ENCODE measurements at regions not wholly inside any gene's neighbourhood (a gene's known extent, or its start where the extent isn't known, plus 50 kb on each side); places are given as distances from the start of the nearest gene placed in this dataset.

DNA sequence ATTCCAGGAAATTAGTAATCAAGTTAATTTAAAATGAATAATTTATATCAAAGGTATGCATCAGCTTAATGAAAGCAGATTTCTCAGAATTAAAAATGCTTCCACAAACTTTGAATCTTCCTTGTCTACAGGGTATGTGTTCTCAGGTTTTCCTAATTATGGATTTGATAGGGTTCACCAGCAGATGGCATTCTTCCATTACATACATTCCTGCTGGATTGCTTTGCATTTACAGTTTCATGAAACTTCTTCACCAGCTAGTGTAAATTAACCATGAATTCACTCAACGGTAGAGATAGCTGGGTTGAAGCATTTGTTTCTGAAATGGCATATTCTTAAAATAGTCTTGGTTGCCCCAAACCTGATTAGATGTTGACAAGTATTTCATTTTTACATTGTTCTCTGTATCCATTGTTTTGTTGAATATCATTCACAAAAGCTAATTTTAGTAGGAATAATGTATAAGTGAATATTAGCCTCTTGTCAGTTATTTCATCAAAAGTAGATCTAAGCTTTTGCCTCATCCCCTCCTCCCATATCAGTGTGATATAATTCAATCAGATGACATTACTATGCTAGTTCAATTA lies 68.7 kb upstream of the WDR41 start:
- no peak for TF ChIP-seq POLR2AphosphoS5 (IDR thresholded peaks at IDR 0.05)
- TF ChIP-seq, protein P1, sequence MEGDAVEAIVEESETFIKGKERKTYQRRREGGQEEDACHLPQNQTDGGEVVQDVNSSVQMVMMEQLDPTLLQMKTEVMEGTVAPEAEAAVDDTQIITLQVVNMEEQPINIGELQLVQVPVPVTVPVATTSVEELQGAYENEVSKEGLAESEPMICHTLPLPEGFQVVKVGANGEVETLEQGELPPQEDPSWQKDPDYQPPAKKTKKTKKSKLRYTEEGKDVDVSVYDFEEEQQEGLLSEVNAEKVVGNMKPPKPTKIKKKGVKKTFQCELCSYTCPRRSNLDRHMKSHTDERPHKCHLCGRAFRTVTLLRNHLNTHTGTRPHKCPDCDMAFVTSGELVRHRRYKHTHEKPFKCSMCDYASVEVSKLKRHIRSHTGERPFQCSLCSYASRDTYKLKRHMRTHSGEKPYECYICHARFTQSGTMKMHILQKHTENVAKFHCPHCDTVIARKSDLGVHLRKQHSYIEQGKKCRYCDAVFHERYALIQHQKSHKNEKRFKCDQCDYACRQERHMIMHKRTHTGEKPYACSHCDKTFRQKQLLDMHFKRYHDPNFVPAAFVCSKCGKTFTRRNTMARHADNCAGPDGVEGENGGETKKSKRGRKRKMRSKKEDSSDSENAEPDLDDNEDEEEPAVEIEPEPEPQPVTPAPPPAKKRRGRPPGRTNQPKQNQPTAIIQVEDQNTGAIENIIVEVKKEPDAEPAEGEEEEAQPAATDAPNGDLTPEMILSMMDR (IDR thresholded peaks at IDR 0.05) = peak in 4 of 6 experiments; percentile 9 to 41 (median 28)
- H3K9me3 ChIP-seq = no peaks in the 10 kb centered on the region
- H3K4me3 ChIP-seq = no peak overlapping the region
- H3K36me3 ChIP-seq = no peaks in the 10 kb centered on the region
- H3K27me3 ChIP-seq = no peaks in the 10 kb centered on the region
- no peaks in the 10 kb centered on the region for H3K4me1 ChIP-seq
- ATAC-seq (ENCODE audit: low FRiP score in 2 of 2) (no peak), DNase-seq (no peak)
- H3K27ac ChIP-seq = no peak overlapping the region
- WGBS, 2 donors = 8 to 29% methylated on average over 1 of the region's 1 CpG

DNA sequence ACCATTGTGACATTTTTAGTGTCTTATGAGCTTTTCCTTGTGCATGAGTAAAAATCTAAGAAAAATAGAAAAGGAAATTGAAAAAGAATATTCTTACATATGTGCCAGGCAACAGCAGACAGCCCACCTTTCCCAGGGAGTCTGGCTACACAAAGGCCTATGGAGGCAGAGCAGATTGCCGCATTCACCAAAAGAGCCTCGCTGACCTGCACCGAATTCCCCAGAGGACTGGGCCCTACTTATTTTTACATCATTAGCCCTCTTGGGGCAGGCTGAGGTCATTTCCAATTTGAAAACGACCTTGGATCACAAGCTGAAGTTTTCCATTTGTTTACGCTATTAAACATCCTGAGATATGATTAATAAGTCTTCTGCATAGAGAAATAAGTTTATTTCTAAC lies 66.2 kb upstream of the WDR41 start:
- ATAC-seq (ENCODE audit: low FRiP score in 2 of 2) = no peak

DNA sequence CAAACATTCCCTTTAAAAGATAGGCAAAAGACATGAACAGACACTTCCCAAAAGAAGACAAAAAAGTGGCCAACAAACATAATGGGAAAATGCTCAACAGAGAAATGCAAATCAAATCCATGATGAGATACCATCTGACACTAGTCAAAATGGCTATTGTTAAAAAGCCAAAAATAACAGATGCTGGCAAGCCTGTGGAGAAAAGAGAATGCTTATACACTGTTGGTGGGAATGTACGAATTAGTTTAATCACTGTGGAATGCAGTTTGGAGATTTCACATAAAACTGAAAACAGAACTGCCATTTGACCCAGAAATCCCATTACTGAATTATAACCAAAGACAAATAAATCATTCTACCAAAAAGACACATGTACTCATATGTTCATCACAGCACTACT lies 58.3 kb upstream of the WDR41 start:
- H3K4me1 ChIP-seq = no peaks in the 10 kb centered on the region
- H3K27ac ChIP-seq = no peak overlapping the region
- 85 to 86% methylated on average over 1 of the region's 1 CpG for WGBS, 2 donors
- H3K27me3 ChIP-seq = no peaks in the 10 kb centered on the region
- H3K9me3 ChIP-seq = no peaks in the 10 kb centered on the region
- no peak for TF ChIP-seq POLR2A (IDR thresholded peaks at IDR 0.05)
- no peak for TF ChIP-seq EP300 (IDR thresholded peaks at IDR 0.05)
- no peaks in the 10 kb centered on the region for H3K36me3 ChIP-seq
- ATAC-seq (ENCODE audit: low FRiP score in 2 of 2) = no peak
- no peak overlapping the region for H3K4me3 ChIP-seq
- no peak for DNase-seq

More for the DNA sequence above, 66.2 kb upstream of the WDR41 start:
- 65 to 76% methylated on average over 5 of the region's 5 CpGs for WGBS, 2 donors
- no peak for DNase-seq
- TF ChIP-seq, protein P1 (IDR thresholded peaks at IDR 0.05) = no peak
- no peak for TF ChIP-seq POLR2AphosphoS5 (IDR thresholded peaks at IDR 0.05)
- no peak for TF ChIP-seq EP300 (IDR thresholded peaks at IDR 0.05)
- TF ChIP-seq POLR2A (IDR thresholded peaks at IDR 0.05) = no peak
- Histone ChIP-seq H3K4me1 (no peaks in the 10 kb centered on the region), H3K27me3 (no peaks in the 10 kb centered on the region), H3K9me3 (no peaks in the 10 kb centered on the region), H3K27ac (no peak overlapping the region), H3K36me3 (no peaks in the 10 kb centered on the region), H3K4me3 (no peak overlapping the region)

DNA sequence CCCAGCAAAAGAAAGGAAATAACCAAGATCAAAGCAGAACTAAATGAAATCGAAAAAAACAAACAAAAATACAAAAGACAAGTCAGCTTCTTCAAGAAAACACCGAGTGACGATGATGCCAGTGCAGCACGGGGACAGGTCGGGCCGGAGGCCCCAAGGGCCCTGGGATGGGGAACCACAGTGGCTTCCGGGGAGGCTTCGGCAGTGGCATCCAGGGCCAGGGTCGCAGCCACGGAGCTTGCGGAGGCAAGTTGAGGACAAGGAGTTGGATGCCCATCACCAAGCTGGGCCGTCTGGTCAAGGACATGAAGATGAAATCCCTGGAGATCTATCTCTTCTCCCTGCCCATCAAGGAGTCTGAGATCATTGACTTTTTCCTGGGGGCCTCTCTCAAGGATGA lies 53.2 kb upstream of the WDR41 start:
- ATAC-seq (ENCODE audit: low FRiP score in 2 of 2) = no peak
- Histone ChIP-seq H3K4me3 (no peak overlapping the region), H3K36me3 (no peaks in the 10 kb centered on the region), H3K4me1 (no peaks in the 10 kb centered on the region), H3K9me3 (no peaks in the 10 kb centered on the region), H3K27ac (no peak overlapping the region), H3K27me3 (no peaks in the 10 kb centered on the region)
- DNase-seq = peak in 1 of 2 donors; percentile 66
- WGBS, 2 donors = 97% methylated on average over 10 to 12 of the region's 12 CpGs
- TF ChIP-seq, protein P1 (IDR thresholded peaks at IDR 0.05) = no peak
- TF ChIP-seq POLR2AphosphoS5 (IDR thresholded peaks at IDR 0.05) (no peak), EP300 (IDR thresholded peaks at IDR 0.05) (no peak)

All from upper lobe of left lung (tissue), 6 donors.